Liver (tissue), 8 donors: ENCODE measurements at regions not wholly inside any gene's neighbourhood (a gene's known extent, or its start where the extent isn't known, plus 50 kb on each side); places are given as distances from the start of the nearest gene placed in this dataset.
"Not testable (repeated sequence)": the region's sequence is repeated elsewhere in the genome, so short reads cannot be mapped to it uniquely, and the experiment has no call there.

Experiments used
- DNase-seq: peaks from one replicate; pipeline ENCODE4 v3.0.0-alpha.2; 2017; ENCODE audit warnings: low spot score
- H3K27ac ChIP-seq, 2 donors: one replicate each; pipeline ENCODE4 v1.7.0; 2013; ENCODE audit warnings: inconsistent platforms in 2 of 2, low read length in 2 of 2, control low read depth in 1 of 2, low read depth in 1 of 2, mild to moderate bottlenecking in 1 of 2
- H3K27me3 ChIP-seq, 4 donors: one replicate each; pipeline versions ENCODE4 v1.6.1 to v1.7.0; 2013; ENCODE audit warnings: low read length in 3 of 4, inconsistent platforms in 1 of 4, mild to moderate bottlenecking in 1 of 4, moderate library complexity in 1 of 4; ENCODE audit not compliant: control insufficient read depth in 4 of 4, insufficient read depth in 4 of 4
- H3K36me3 ChIP-seq, 4 donors: one replicate each; pipeline versions ENCODE4 v1.6.1 to v1.7.0; 2013; ENCODE audit warnings: low read length in 3 of 4, mild to moderate bottlenecking in 3 of 4, low read depth in 1 of 4, moderate library complexity in 1 of 4; ENCODE audit not compliant: control insufficient read depth in 4 of 4, insufficient read depth in 3 of 4
- H3K4me1 ChIP-seq, 4 donors: one replicate each; pipeline versions ENCODE4 v1.6.1 to v1.7.0; 2013; ENCODE audit warnings: low read length in 3 of 4, mild to moderate bottlenecking in 3 of 4, moderate library complexity in 1 of 4; ENCODE audit not compliant: control insufficient read depth in 4 of 4, insufficient read depth in 4 of 4
- H3K4me3 ChIP-seq, 3 donors: one replicate each; pipeline versions ENCODE4 v1.6.1 to v1.7.0; 2013; ENCODE audit warnings: low read length in 3 of 3, control low read depth in 1 of 3, low read depth in 1 of 3, mild to moderate bottlenecking in 1 of 3
- H3K9ac ChIP-seq, 2 donors: one replicate each; pipeline ENCODE4 v1.7.0; 2013; ENCODE audit warnings: low read length in 2 of 2, mild to moderate bottlenecking in 2 of 2, moderate library complexity in 2 of 2, control low read depth in 1 of 2, low read depth in 1 of 2
- H3K9me3 ChIP-seq, 4 donors: one replicate each; pipeline versions ENCODE4 v1.6.1 to v1.7.0; 2013; ENCODE audit warnings: low read length in 3 of 4; ENCODE audit not compliant: control insufficient read depth in 4 of 4
- EGR1 ChIP-seq, 2 donors: IDR thresholded peaks; 2 replicates each; pipeline ENCODE4 v1.6.1; 2016 to 2018; ENCODE audit warnings: antibody characterized with exemption in 2 of 2, low read depth in 2 of 2
- FOXA2 ChIP-seq: IDR thresholded peaks from 2 replicates; pipeline ENCODE4 v1.6.1; 2016; ENCODE audit warnings: antibody characterized with exemption
- MAX ChIP-seq: IDR thresholded peaks from 2 replicates; pipeline ENCODE4 v1.6.1; 2016; ENCODE audit warnings: antibody characterized with exemption
- REST ChIP-seq: IDR thresholded peaks from 2 replicates; pipeline ENCODE4 v1.6.1; 2016; ENCODE audit warnings: antibody characterized with exemption, mild to moderate bottlenecking
- SP1 ChIP-seq: IDR thresholded peaks from 2 replicates; pipeline ENCODE4 v1.6.1; 2018; ENCODE audit warnings: antibody characterized with exemption, mild to moderate bottlenecking
- TAF1 ChIP-seq: conservative IDR thresholded peaks from 2 replicates; pipeline ENCODE4 v1.6.1; 2016; ENCODE audit warnings: antibody characterized with exemption, mild to moderate bottlenecking
- WGBS: extraction: QIAGEN DNeasy Blood & Tissue Kit; methylation state at CpG from one replicate; pipeline ENCODE4 v1.1.7; 2013; 5-methylcytosine and 5-hydroxymethylcytosine counted together
- TF ChIP-seq, protein P1 (sequence below): IDR thresholded peaks from 2 replicates; pipeline ENCODE4 v1.6.1; 2016; ENCODE audit warnings: antibody characterized with exemption
- TF ChIP-seq, protein P2 (sequence below): fragments of 150-350 bp; IDR thresholded peaks from 2 replicates; pipeline ENCODE4 v1.5.1; 2017; ENCODE audit warnings: improper control_type of control experiment, low read depth, low read length; ENCODE audit not compliant: missing input control
- donor health status: healthy.
- donor health status: healthy.
- donor health status: healthy.
- donor health status: healthy.
- donor health status: healthy.

DNA sequence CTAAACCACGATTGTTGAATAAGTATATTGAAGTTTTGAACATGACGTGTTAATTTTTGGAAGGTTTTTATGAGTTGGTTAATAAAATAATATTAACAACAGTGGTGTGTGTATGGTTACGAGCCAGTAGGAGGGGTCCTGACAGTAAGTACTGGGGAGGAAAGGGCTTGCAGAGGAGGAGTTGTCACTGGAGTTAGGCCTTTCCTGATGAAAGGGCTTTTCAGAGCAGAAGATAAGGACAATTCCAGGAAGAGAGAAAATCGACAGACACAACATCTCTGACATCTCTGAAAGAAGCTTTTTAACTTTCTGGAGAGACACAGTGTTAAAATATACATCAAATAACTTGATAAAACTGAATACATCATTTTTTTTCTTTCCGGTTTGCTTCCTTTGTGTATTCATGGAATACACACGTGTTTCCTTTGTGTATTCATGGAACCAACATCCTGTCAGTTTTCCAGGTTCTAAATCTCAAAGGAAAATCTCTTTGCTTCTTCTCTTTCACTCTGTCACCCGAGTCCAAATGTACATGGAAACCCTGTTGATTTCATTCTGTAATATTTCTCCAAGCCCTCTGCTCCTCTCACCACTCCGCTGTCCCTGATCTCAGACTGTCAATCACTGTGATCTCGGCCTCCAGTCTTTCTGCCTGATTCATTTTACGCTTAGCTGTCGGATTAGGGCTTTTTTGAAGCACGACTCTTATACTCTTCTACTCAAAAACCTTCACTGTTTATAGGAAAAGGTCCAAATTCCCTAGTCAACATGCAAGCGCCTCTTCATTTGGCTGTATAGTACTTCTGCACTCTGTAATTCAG is 374.4 kb downstream of the DLEU7 start:
- Histone ChIP-seq H3K36me3 (no peaks in the 10 kb centered on the region), H3K9ac (no peak overlapping the region), H3K27me3 (no peaks in the 10 kb centered on the region), H3K9me3 (no peaks in the 10 kb centered on the region), H3K4me3 (no peak overlapping the region), H3K27ac (no peak overlapping the region), H3K4me1 (no peaks in the 10 kb centered on the region)
- WGBS: 85% methylated on average over 13 of the region's 13 CpGs
- TF ChIP-seq EGR1 (IDR thresholded peaks at IDR 0.05; ENCODE audit: low read depth in 2 of 2): no peak
- TF ChIP-seq MAX: no peak
- TF ChIP-seq, protein P1, sequence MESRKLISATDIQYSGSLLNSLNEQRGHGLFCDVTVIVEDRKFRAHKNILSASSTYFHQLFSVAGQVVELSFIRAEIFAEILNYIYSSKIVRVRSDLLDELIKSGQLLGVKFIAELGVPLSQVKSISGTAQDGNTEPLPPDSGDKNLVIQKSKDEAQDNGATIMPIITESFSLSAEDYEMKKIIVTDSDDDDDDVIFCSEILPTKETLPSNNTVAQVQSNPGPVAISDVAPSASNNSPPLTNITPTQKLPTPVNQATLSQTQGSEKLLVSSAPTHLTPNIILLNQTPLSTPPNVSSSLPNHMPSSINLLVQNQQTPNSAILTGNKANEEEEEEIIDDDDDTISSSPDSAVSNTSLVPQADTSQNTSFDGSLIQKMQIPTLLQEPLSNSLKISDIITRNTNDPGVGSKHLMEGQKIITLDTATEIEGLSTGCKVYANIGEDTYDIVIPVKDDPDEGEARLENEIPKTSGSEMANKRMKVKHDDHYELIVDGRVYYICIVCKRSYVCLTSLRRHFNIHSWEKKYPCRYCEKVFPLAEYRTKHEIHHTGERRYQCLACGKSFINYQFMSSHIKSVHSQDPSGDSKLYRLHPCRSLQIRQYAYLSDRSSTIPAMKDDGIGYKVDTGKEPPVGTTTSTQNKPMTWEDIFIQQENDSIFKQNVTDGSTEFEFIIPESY: no peak
- no peak for TF ChIP-seq FOXA2
- TF ChIP-seq, protein P2, sequence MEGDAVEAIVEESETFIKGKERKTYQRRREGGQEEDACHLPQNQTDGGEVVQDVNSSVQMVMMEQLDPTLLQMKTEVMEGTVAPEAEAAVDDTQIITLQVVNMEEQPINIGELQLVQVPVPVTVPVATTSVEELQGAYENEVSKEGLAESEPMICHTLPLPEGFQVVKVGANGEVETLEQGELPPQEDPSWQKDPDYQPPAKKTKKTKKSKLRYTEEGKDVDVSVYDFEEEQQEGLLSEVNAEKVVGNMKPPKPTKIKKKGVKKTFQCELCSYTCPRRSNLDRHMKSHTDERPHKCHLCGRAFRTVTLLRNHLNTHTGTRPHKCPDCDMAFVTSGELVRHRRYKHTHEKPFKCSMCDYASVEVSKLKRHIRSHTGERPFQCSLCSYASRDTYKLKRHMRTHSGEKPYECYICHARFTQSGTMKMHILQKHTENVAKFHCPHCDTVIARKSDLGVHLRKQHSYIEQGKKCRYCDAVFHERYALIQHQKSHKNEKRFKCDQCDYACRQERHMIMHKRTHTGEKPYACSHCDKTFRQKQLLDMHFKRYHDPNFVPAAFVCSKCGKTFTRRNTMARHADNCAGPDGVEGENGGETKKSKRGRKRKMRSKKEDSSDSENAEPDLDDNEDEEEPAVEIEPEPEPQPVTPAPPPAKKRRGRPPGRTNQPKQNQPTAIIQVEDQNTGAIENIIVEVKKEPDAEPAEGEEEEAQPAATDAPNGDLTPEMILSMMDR: no peak
- no peak for TF ChIP-seq TAF1
- no peak for TF ChIP-seq REST
- TF ChIP-seq SP1: no peak
- no peak for DNase-seq

DNA sequence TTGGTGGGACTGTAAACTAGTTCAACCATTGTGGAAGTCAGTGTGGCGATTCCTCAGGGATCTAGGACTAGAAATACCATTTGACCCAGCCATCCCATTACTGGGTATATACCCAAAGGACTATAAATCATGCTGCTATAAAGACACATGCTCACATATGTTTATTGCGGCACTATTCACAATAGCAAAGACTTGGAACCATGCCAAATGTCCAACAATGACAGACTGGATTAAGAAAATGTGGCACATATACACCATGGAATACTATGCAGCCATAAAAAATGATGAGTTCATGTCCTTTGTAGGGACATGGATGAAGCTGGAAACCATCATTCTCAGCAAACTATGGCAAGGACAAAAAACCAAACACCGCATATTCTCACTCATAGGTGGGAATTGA is 370.4 kb downstream of the DLEU7 start:
- not testable (repeated sequence) for H3K27ac ChIP-seq, H3K4me3 ChIP-seq, H3K4me1 ChIP-seq, DNase-seq, H3K36me3 ChIP-seq, H3K27me3 ChIP-seq, H3K9me3 ChIP-seq, H3K9ac ChIP-seq
- 98% methylated on average over 1 of the region's 3 CpGs for WGBS
